Fibroblast of lung (primary cell): ENCODE measurements at regions not wholly inside any gene's neighbourhood (a gene's known extent, or its start where the extent isn't known, plus 50 kb on each side); places are given as distances from the start of the nearest gene placed in this dataset.

ENCODE experiments used
- CTCF ChIP-seq, 2 donors: IDR thresholded peaks in 1 of 2; conservative IDR thresholded peaks in 1 of 2; 1 replicate in 1 of 2; 2 replicates in 1 of 2; pipeline ENCODE4 v1.5.1; 2011 to 2012; ENCODE audit warnings: low read length in 2 of 2, control low read depth in 1 of 2, inconsistent platforms in 1 of 2, low read depth in 1 of 2, mild to moderate bottlenecking in 1 of 2
- EZH2 ChIP-seq: IDR thresholded peaks from 2 replicates; pipeline ENCODE4 v1.5.1; 2012; ENCODE audit warnings: low read length, control low read depth, mild to moderate bottlenecking; ENCODE audit errors: missing control alignments

- TF ChIP-seq CTCF (conservative IDR thresholded peaks at IDR 0.05 in 1 of 2, IDR thresholded peaks at IDR 0.05 in 1 of 2; ENCODE audit: low read depth in 1 of 2, low read length in 2 of 2) = no peak
- TF ChIP-seq EZH2 = no peak
Observed at GRCh38 chr5:107782561-107783169, 111.9 kb upstream of the EFNA5 start.
